Tibial nerve (tissue), 4 donors: ENCODE measurements at regions not wholly inside any gene's neighbourhood (a gene's known extent, or its start where the extent isn't known, plus 50 kb on each side); places are given as distances from the start of the nearest gene placed in this dataset.

ENCODE experiments used
- EP300 ChIP-seq, 2 donors: sonication (generic); formaldehyde crosslinking; IDR thresholded peaks; one replicate each; pipeline ENCODE4 v1.6.1; 2017; ENCODE audit warnings: antibody characterized with exemption in 2 of 2, mild to moderate bottlenecking in 1 of 2
- POLR2A ChIP-seq, 2 donors: fragments of 450-650 bp; IDR thresholded peaks; one replicate each; pipeline ENCODE4 v1.6.1; 2017; ENCODE audit warnings: antibody characterized with exemption in 2 of 2, mild to moderate bottlenecking in 2 of 2, moderate library complexity in 2 of 2
- TF ChIP-seq, protein P1 (sequence below), 5 experiments: fragments of 200-600 bp in 3 of 5; fragments of 450-650 bp in 2 of 5; sonication (generic) in 3 of 5; IDR thresholded peaks; one replicate each; pipeline ENCODE4 v1.5.1; 2016 to 2019; ENCODE audit warnings: antibody characterized with exemption in 5 of 5, mild to moderate bottlenecking in 3 of 5, moderate library complexity in 2 of 5

DNA sequence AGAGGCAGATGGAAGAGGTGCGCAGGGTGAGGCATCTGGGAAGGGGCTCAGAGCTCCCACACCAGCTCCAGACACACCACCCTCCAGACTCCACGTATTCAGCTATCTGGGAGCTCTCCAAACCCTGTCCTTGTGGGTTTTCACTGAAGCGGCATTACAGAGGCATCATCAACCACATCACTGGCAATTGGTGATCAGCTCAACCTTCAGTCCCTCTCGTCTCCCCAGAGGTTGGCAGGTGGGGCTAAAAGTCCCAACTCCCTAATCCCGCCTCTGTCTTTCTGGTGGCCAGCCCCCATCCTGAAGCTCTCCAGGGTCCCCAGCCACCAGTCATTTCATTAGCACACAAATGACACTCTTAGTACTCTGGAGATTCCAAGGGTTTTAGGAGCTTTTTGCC is 123.9 kb downstream of the KCNJ12 start:
- TF ChIP-seq, protein P1, sequence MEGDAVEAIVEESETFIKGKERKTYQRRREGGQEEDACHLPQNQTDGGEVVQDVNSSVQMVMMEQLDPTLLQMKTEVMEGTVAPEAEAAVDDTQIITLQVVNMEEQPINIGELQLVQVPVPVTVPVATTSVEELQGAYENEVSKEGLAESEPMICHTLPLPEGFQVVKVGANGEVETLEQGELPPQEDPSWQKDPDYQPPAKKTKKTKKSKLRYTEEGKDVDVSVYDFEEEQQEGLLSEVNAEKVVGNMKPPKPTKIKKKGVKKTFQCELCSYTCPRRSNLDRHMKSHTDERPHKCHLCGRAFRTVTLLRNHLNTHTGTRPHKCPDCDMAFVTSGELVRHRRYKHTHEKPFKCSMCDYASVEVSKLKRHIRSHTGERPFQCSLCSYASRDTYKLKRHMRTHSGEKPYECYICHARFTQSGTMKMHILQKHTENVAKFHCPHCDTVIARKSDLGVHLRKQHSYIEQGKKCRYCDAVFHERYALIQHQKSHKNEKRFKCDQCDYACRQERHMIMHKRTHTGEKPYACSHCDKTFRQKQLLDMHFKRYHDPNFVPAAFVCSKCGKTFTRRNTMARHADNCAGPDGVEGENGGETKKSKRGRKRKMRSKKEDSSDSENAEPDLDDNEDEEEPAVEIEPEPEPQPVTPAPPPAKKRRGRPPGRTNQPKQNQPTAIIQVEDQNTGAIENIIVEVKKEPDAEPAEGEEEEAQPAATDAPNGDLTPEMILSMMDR (IDR thresholded peaks at IDR 0.05), result no peak
- no peak for TF ChIP-seq POLR2A (IDR thresholded peaks at IDR 0.05)
- no peak for TF ChIP-seq EP300 (IDR thresholded peaks at IDR 0.05)
